SK-N-MC (cell line): ENCODE measurements at regions not wholly inside any gene's neighbourhood (a gene's known extent, or its start where the extent isn't known, plus 50 kb on each side); places are given as distances from the start of the nearest gene placed in this dataset.

Experiments
- EZH2 ChIP-seq: fragments of 200-600 bp; sonication (generic); IDR thresholded peaks from one replicate; pipeline ENCODE4 v1.6.1; 2017; ENCODE audit warnings: antibody characterized with exemption
- FOXP2 ChIP-seq: optimal IDR thresholded peaks from 2 replicates; pipeline ENCODE3; 2011; ENCODE audit warnings: mild to moderate bottlenecking, moderate library complexity; ENCODE audit not compliant: insufficient read depth; ENCODE audit errors: extremely low read length, control extremely low read depth

GRCh38 chr9:95760791-95761190 lies 114.7 kb upstream of the ERCC6L2 start:
- no peak for TF ChIP-seq FOXP2
- no peak for TF ChIP-seq EZH2
